H9 (cell line): ENCODE measurements at regions not wholly inside any gene's neighbourhood (a gene's known extent, or its start where the extent isn't known, plus 50 kb on each side); places are given as distances from the start of the nearest gene placed in this dataset.

Source experiments
- DNase-seq: peaks from one replicate; pipeline ENCODE4 v3.0.0-alpha.2; 2017
- H2AFZ ChIP-seq: one replicate; pipeline ENCODE4 v1.6.1; 2013; ENCODE audit warnings: mild to moderate bottlenecking, low read length, control low read depth, moderate library complexity
- H2AK5ac ChIP-seq: 2 replicates; pipeline ENCODE4 v1.6.1; 2013; ENCODE audit warnings: low read length, control low read depth, mixed read lengths; ENCODE audit not compliant: insufficient read length
- H2BK120ac ChIP-seq: one replicate; pipeline ENCODE4 v1.6.1; 2013; ENCODE audit warnings: low read depth, mild to moderate bottlenecking, low read length, control low read depth, inconsistent platforms; ENCODE audit not compliant: poor library complexity, severe bottlenecking
- H2BK12ac ChIP-seq: 2 replicates; pipeline ENCODE4 v1.6.1; 2013; ENCODE audit warnings: low read length, control low read depth, mixed read lengths, low read depth; ENCODE audit not compliant: insufficient read length
- H2BK15ac ChIP-seq: 2 replicates; pipeline ENCODE4 v1.6.1; 2013; ENCODE audit warnings: low read depth, low read length, control low read depth
- H2BK20ac ChIP-seq: one replicate; pipeline ENCODE4 v1.6.1; 2013; ENCODE audit warnings: low read depth, mild to moderate bottlenecking, low read length, control low read depth, inconsistent platforms; ENCODE audit not compliant: poor library complexity, severe bottlenecking
- H2BK5ac ChIP-seq: 2 replicates; pipeline ENCODE4 v1.6.1; 2013; ENCODE audit warnings: low read length, control low read depth, mixed read lengths; ENCODE audit not compliant: insufficient read length
- H3K14ac ChIP-seq: 2 replicates; pipeline ENCODE4 v1.6.1; 2013; ENCODE audit warnings: low read length, control low read depth; ENCODE audit not compliant: insufficient read depth
- H3K18ac ChIP-seq: 2 replicates; pipeline ENCODE4 v1.6.1; 2013; ENCODE audit warnings: low read depth, mild to moderate bottlenecking, mixed read lengths, low read length, control low read depth; ENCODE audit not compliant: insufficient read length
- H3K23ac ChIP-seq: 2 replicates; pipeline ENCODE4 v1.6.1; 2013; ENCODE audit warnings: low read length, control low read depth, mixed read lengths, low read depth; ENCODE audit not compliant: insufficient read length
- H3K23me2 ChIP-seq: 2 replicates; pipeline ENCODE4 v1.6.1; 2013; ENCODE audit warnings: low read depth, mild to moderate bottlenecking, mixed read lengths, low read length, control low read depth; ENCODE audit not compliant: insufficient read length, poor library complexity, severe bottlenecking
- H3K27ac ChIP-seq: 2 replicates; pipeline ENCODE4 v1.5.1; 2013; ENCODE audit warnings: low read length, control low read depth, mixed read lengths, low read depth; ENCODE audit not compliant: insufficient read length
- H3K27me3 ChIP-seq: 2 replicates; pipeline ENCODE4 v1.6.1; 2013; ENCODE audit warnings: low read length, control low read depth, inconsistent platforms; ENCODE audit not compliant: insufficient read depth
- H3K4ac ChIP-seq: 2 replicates; pipeline ENCODE4 v1.6.1; 2013; ENCODE audit warnings: low read depth, mild to moderate bottlenecking, control low read depth, inconsistent platforms, low read length, moderate library complexity
- H3K4me1 ChIP-seq: 2 replicates; pipeline ENCODE4 v1.6.1; 2013; ENCODE audit warnings: low read length, control low read depth, inconsistent platforms; ENCODE audit not compliant: insufficient read depth
- H3K4me2 ChIP-seq: 2 replicates; pipeline ENCODE4 v1.6.1; 2013; ENCODE audit warnings: low read length, control low read depth, mixed read lengths; ENCODE audit not compliant: insufficient read length, insufficient read depth
- H3K56ac ChIP-seq: 2 replicates; pipeline ENCODE4 v1.6.1; 2013; ENCODE audit warnings: low read depth, mild to moderate bottlenecking, mixed read lengths, low read length, control low read depth; ENCODE audit not compliant: insufficient read length
- H3K79me1 ChIP-seq: 2 replicates; pipeline ENCODE4 v1.6.1; 2013; ENCODE audit warnings: low read depth, mild to moderate bottlenecking, moderate library complexity, low read length, control low read depth, inconsistent platforms; ENCODE audit not compliant: insufficient read depth, poor library complexity, severe bottlenecking
- H3K79me2 ChIP-seq: 2 replicates; pipeline ENCODE4 v1.6.1; 2013; ENCODE audit warnings: low read length, control low read depth, inconsistent platforms; ENCODE audit not compliant: insufficient read depth
- H3K9ac ChIP-seq: 2 replicates; pipeline ENCODE4 v1.6.1; 2013; ENCODE audit warnings: low read length, control low read depth, mixed read lengths; ENCODE audit not compliant: insufficient read length; ENCODE audit errors: extremely low read depth
- H3K9me3 ChIP-seq: one replicate; pipeline ENCODE4 v1.6.1; 2013; ENCODE audit warnings: low read depth, low read length, inconsistent platforms; ENCODE audit not compliant: control insufficient read depth
- H3T11ph ChIP-seq: one replicate; pipeline ENCODE4 v1.6.1; 2013; ENCODE audit warnings: mild to moderate bottlenecking, low read length, control low read depth, inconsistent platforms
- H4K20me1 ChIP-seq: one replicate; pipeline ENCODE4 v1.6.1; 2013; ENCODE audit not compliant: control insufficient read depth, insufficient read length, insufficient read depth
- H4K5ac ChIP-seq: 2 replicates; pipeline ENCODE4 v1.6.1; 2013; ENCODE audit warnings: low read depth, mild to moderate bottlenecking, mixed read lengths, low read length, control low read depth; ENCODE audit not compliant: insufficient read length
- H4K8ac ChIP-seq: replicated peaks from 2 replicates; pipeline ENCODE4 v1.6.1; 2013; ENCODE audit warnings: low read length, control low read depth, mixed read lengths, low read depth; ENCODE audit not compliant: insufficient read length
- H4K91ac ChIP-seq: 2 replicates; pipeline ENCODE4 v1.6.1; 2013; ENCODE audit warnings: low read depth, mild to moderate bottlenecking, moderate library complexity, mixed read lengths, low read length, control low read depth; ENCODE audit not compliant: insufficient read length
- H3K27ac Mint-ChIP-seq, 3 experiments: 2 replicates in 2 of 3; 3 replicates in 1 of 3; pipeline ENCODE4 v1.8.0; 2020 to 2021; ENCODE audit warnings: mixed read lengths in 3 of 3, mild to moderate bottlenecking in 1 of 3, moderate library complexity in 1 of 3
- H3K27me3 Mint-ChIP-seq: 2 replicates; pipeline ENCODE4 v1.8.0; 2021; ENCODE audit warnings: low read depth, mild to moderate bottlenecking, moderate library complexity, mixed read lengths
- H3K36me3 Mint-ChIP-seq, 3 experiments: 2 replicates in 2 of 3; 3 replicates in 1 of 3; pipeline ENCODE4 v1.8.0; 2020 to 2021; ENCODE audit warnings: low read depth in 3 of 3, mixed read lengths in 3 of 3; ENCODE audit not compliant: insufficient read depth in 1 of 3
- H3K4me1 Mint-ChIP-seq, 2 experiments: 2 replicates each; pipeline ENCODE4 v1.8.0; 2020; ENCODE audit warnings: mixed read lengths in 2 of 2
- H3K4me3 Mint-ChIP-seq, 2 experiments: 2 replicates in 1 of 2; 3 replicates in 1 of 2; pipeline ENCODE4 v1.8.0; 2020 to 2021; ENCODE audit warnings: mild to moderate bottlenecking in 2 of 2, mixed read lengths in 2 of 2, moderate library complexity in 1 of 2
- H3K9me3 Mint-ChIP-seq, 2 experiments: 2 replicates in 1 of 2; 3 replicates in 1 of 2; pipeline ENCODE4 v1.8.0; 2020; ENCODE audit warnings: mild to moderate bottlenecking in 2 of 2, mixed read lengths in 2 of 2, moderate library complexity in 1 of 2
- WGBS: extraction: QIAGEN DNeasy Blood & Tissue Kit; methylation state at CpG from one replicate; pipeline ENCODE4 v1.1.7; 2013; ENCODE audit warnings: missing lambda C conversion rate, low lambda C conversion rate, mixed read lengths; ENCODE audit not compliant: insufficient read length; ENCODE audit errors: extremely low coverage; 5-methylcytosine and 5-hydroxymethylcytosine counted together
- TF ChIP-seq, protein P1 (sequence below): fragments of 200-600 bp; sonication (generic); conservative IDR thresholded peaks from 3 replicates; pipeline ENCODE4 v1.8.0; 2021; ENCODE audit warnings: antibody characterized with exemption, mild to moderate bottlenecking

GRCh38 chr10:128833671-128834070 is 633.4 kb upstream of the MGMT start:
- no peak overlapping the region for H3K4me2 ChIP-seq
- H2BK12ac ChIP-seq: no peak overlapping the region
- H3T11ph ChIP-seq: no peak overlapping the region
- no peak overlapping the region for H3K56ac ChIP-seq
- H4K91ac ChIP-seq: no peak overlapping the region
- no peaks in the 10 kb centered on the region for H3K23me2 ChIP-seq
- TF ChIP-seq, protein P1, sequence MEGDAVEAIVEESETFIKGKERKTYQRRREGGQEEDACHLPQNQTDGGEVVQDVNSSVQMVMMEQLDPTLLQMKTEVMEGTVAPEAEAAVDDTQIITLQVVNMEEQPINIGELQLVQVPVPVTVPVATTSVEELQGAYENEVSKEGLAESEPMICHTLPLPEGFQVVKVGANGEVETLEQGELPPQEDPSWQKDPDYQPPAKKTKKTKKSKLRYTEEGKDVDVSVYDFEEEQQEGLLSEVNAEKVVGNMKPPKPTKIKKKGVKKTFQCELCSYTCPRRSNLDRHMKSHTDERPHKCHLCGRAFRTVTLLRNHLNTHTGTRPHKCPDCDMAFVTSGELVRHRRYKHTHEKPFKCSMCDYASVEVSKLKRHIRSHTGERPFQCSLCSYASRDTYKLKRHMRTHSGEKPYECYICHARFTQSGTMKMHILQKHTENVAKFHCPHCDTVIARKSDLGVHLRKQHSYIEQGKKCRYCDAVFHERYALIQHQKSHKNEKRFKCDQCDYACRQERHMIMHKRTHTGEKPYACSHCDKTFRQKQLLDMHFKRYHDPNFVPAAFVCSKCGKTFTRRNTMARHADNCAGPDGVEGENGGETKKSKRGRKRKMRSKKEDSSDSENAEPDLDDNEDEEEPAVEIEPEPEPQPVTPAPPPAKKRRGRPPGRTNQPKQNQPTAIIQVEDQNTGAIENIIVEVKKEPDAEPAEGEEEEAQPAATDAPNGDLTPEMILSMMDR: no peak
- no peak overlapping the region for H3K23ac ChIP-seq
- no peak overlapping the region for H3K27ac ChIP-seq
- H3K27me3 Mint-ChIP-seq: peaks cover 2% of the 10 kb centered on the region; the same call in 1 of the 2 replicates
- H3K14ac ChIP-seq: no peak overlapping the region
- no peak overlapping the region for H3K4me3 Mint-ChIP-seq
- H4K5ac ChIP-seq: no peak overlapping the region
- H3K18ac ChIP-seq: no peak overlapping the region
- no CpG with 5 or more reads among the region's 5 CpGs for WGBS
- H2BK15ac ChIP-seq: no peak overlapping the region
- H4K8ac ChIP-seq: no peak overlapping the region
- H4K20me1 ChIP-seq: no peaks in the 10 kb centered on the region
- no peak for DNase-seq
- H3K9me3 ChIP-seq: no peaks in the 10 kb centered on the region
- H2AK5ac ChIP-seq: no peak overlapping the region
- no peak overlapping the region for H2BK20ac ChIP-seq
- H3K27me3 ChIP-seq: no peaks in the 10 kb centered on the region
- no peaks in the 10 kb centered on the region for H3K36me3 Mint-ChIP-seq
- H3K4ac ChIP-seq: no peak overlapping the region
- H2BK5ac ChIP-seq: no peak overlapping the region
- no peak overlapping the region for H3K9ac ChIP-seq
- peaks cover 0 to 2% of the 10 kb centered on the region in 2 experiments; a peak in 1 of 4 replicates for H3K4me1 Mint-ChIP-seq
- H3K79me2 ChIP-seq: no peaks in the 10 kb centered on the region
- no peak overlapping the region for H3K27ac Mint-ChIP-seq
- no peaks in the 10 kb centered on the region for H3K4me1 ChIP-seq
- no peak overlapping the region for H2BK120ac ChIP-seq
- H3K79me1 ChIP-seq: no peaks in the 10 kb centered on the region
- H2AFZ ChIP-seq: no peak overlapping the region
- no peaks in the 10 kb centered on the region for H3K9me3 Mint-ChIP-seq
